Osteoblast (primary cell): ENCODE measurements at regions not wholly inside any gene's neighbourhood (a gene's known extent, or its start where the extent isn't known, plus 50 kb on each side); places are given as distances from the start of the nearest gene placed in this dataset.

Source experiments
- DNase-seq: peaks from one replicate; pipeline ENCODE4 v3.0.0; 2011; ENCODE audit warnings: low spot score, mixed read lengths; ENCODE audit not compliant: insufficient read length; ENCODE audit errors: missing footprints
- H2AFZ ChIP-seq: 2 replicates; pipeline ENCODE4 v1.6.0; 2011; ENCODE audit warnings: mild to moderate bottlenecking, low read length
- H3K27ac ChIP-seq: 2 replicates; pipeline ENCODE4 v1.5.1; 2011; ENCODE audit warnings: mild to moderate bottlenecking, low read depth, low read length, moderate library complexity
- H3K27me3 ChIP-seq: 2 replicates; pipeline ENCODE4 v1.6.0; 2012; ENCODE audit warnings: mild to moderate bottlenecking, control low read depth, inconsistent platforms, low read length, moderate library complexity; ENCODE audit not compliant: insufficient read depth
- H3K36me3 ChIP-seq: 2 replicates; pipeline ENCODE4 v1.5.1; 2011; ENCODE audit warnings: mild to moderate bottlenecking, low read length, control low read depth, moderate library complexity; ENCODE audit not compliant: insufficient read depth
- H3K4me1 ChIP-seq: 2 replicates; pipeline ENCODE4 v1.5.1; 2011; ENCODE audit warnings: mild to moderate bottlenecking, low read length, control low read depth, moderate library complexity; ENCODE audit not compliant: insufficient read depth
- H3K4me2 ChIP-seq: 2 replicates; pipeline ENCODE4 v1.6.0; 2011; ENCODE audit warnings: mild to moderate bottlenecking, low read length; ENCODE audit not compliant: insufficient read depth
- H3K4me3 ChIP-seq: fragments of 200-600 bp; sonication (generic); 3 replicates; pipeline ENCODE4 v1.5.1; 2012; ENCODE audit warnings: mild to moderate bottlenecking, low read length, inconsistent platforms; ENCODE audit not compliant: insufficient read depth
- H3K79me2 ChIP-seq: 2 replicates; pipeline ENCODE4 v1.6.0; 2012; ENCODE audit warnings: mild to moderate bottlenecking, low read length, control low read depth, inconsistent platforms; ENCODE audit not compliant: insufficient read depth
- H3K9me3 ChIP-seq: 2 replicates; pipeline ENCODE4 v1.5.1; 2011; ENCODE audit warnings: low read depth, low read length, control low read depth
- H4K20me1 ChIP-seq: 2 replicates; pipeline ENCODE4 v1.6.0; 2012; ENCODE audit warnings: mild to moderate bottlenecking, low read length, control low read depth; ENCODE audit not compliant: insufficient read depth
- TF ChIP-seq, protein P1 (sequence below): IDR thresholded peaks from 2 replicates; pipeline ENCODE4 v1.5.1; 2011; ENCODE audit warnings: mild to moderate bottlenecking, low read depth, low read length, moderate library complexity; ENCODE audit errors: extremely low read depth

DNA sequence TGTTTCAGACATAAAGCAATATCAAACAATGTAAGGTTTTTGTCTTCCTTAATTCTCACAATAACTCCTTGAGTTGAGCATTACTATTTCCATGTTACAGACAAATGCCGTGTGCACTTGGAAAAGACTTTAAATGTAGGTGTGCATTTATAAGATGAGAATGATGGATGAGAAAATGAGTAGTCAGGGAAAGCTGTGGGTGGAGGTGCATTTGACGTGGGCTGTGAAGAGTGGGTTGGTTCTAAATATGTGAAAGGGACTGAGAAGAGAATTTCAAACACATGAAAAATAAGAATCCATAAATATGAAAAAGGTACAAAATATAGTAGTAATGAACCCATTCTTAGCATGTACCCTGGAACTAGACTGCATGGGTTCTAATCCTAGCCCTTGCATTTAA, 171.6 kb upstream of the PPP2R2B start:
- Histone ChIP-seq H3K36me3 (no peaks in the 10 kb centered on the region), H4K20me1 (no peaks in the 10 kb centered on the region), H3K9me3 (no peaks in the 10 kb centered on the region), H3K27me3 (no peaks in the 10 kb centered on the region), H3K4me2 (no peak overlapping the region), H3K4me3 (no peak overlapping the region), H3K79me2 (no peaks in the 10 kb centered on the region), H3K4me1 (no peaks in the 10 kb centered on the region), H2AFZ (no peak overlapping the region), H3K27ac (no peak overlapping the region)
- TF ChIP-seq, protein P1, sequence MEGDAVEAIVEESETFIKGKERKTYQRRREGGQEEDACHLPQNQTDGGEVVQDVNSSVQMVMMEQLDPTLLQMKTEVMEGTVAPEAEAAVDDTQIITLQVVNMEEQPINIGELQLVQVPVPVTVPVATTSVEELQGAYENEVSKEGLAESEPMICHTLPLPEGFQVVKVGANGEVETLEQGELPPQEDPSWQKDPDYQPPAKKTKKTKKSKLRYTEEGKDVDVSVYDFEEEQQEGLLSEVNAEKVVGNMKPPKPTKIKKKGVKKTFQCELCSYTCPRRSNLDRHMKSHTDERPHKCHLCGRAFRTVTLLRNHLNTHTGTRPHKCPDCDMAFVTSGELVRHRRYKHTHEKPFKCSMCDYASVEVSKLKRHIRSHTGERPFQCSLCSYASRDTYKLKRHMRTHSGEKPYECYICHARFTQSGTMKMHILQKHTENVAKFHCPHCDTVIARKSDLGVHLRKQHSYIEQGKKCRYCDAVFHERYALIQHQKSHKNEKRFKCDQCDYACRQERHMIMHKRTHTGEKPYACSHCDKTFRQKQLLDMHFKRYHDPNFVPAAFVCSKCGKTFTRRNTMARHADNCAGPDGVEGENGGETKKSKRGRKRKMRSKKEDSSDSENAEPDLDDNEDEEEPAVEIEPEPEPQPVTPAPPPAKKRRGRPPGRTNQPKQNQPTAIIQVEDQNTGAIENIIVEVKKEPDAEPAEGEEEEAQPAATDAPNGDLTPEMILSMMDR, result no peak
- no peak for DNase-seq

DNA sequence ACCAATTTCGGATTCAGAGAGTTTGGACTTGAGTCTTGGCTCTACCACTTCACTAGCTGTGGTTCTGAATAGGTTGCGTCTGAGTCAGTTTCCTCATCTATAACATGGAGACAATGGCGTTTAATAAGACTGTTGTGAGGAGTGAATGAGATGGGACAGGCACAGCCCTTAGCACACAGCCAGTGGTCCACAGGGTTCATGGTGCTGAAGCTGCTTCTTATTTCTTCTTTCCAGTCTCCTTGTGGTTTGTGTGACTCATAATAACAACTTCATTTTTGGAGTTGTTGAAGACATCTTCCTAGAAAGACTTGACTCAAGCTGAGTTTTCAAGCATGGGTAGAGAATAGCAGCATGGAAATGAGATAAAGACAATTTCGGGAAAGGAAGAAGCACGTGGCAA, 172.6 kb upstream of the PPP2R2B start:
- Histone ChIP-seq H3K4me3 (no peak overlapping the region), H4K20me1 (no peaks in the 10 kb centered on the region), H3K27me3 (no peaks in the 10 kb centered on the region), H3K79me2 (no peaks in the 10 kb centered on the region), H3K4me2 (no peak overlapping the region), H3K9me3 (no peaks in the 10 kb centered on the region), H3K4me1 (no peaks in the 10 kb centered on the region), H3K27ac (no peak overlapping the region), H2AFZ (no peak overlapping the region), H3K36me3 (no peaks in the 10 kb centered on the region)
- no peak for DNase-seq
- TF ChIP-seq, protein P1, result no peak

DNA sequence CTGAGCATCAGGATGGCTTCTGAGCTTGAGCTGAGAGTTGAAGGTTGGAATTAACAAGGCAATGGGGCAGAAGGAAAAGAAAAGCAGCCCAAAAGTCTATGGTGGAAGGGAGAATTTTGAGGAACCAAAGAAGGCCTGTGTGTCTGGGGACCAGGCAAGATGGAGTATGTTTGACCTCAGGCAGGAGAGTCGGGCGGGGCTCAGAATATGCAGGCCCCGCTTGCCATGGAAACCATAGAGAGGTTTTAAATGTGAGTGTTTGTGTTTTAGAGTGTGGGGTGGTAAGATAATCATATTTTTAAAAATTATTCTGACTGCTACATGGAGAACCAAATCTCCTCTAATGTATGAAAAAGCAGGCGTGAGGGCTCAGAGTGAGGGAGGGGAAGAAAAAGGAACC, 174.0 kb upstream of the PPP2R2B start:
- Histone ChIP-seq H3K27ac (no peak overlapping the region), H3K4me1 (no peaks in the 10 kb centered on the region), H2AFZ (no peak overlapping the region), H3K27me3 (no peaks in the 10 kb centered on the region), H3K9me3 (no peaks in the 10 kb centered on the region), H3K36me3 (no peaks in the 10 kb centered on the region), H4K20me1 (no peaks in the 10 kb centered on the region), H3K4me3 (no peak overlapping the region), H3K4me2 (no peak overlapping the region), H3K79me2 (no peaks in the 10 kb centered on the region)
- TF ChIP-seq, protein P1, result no peak
- no peak for DNase-seq

DNA sequence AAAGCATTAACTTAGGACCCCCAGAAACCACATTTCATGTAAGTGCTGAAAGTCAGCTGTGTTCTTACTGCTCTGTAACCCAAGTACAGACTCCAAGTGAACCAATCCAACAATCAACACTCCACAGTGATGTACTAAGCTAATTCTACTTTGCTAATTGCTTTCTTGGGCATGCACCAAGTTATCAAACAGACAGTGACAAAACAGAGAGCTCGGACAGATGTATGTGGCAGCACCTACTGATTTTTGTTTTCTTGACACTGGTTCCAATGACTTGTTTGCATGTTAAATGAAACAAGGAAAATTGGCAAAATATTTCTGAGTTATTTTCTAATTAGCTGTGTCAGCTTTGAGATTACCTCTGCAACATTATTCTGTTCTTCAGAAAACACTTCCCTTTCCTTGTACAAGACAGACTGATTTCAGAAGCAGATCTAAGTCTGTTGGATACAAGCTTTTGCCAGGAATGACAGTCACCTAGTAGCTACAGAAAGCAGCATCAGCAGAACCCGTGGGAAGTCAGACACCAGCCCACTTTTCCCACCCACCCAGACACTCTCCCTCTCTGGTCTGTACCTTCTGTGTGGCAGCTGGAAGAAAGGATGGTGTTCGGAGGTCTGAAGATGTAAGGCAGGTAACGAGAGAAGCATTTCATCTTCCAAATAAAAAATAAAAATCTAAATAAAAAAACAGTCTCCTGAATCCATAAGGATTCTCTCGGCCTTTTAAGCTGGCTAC, 176.7 kb upstream of the PPP2R2B start:
- no peaks in the 10 kb centered on the region for H3K79me2 ChIP-seq
- H3K4me3 ChIP-seq, result no peak overlapping the region
- TF ChIP-seq, protein P1, result no peak
- no peak overlapping the region for H2AFZ ChIP-seq
- no peaks in the 10 kb centered on the region for H3K9me3 ChIP-seq
- H3K27me3 ChIP-seq, result no peaks in the 10 kb centered on the region
- H3K4me1 ChIP-seq, result no peaks in the 10 kb centered on the region
- H4K20me1 ChIP-seq, result no peaks in the 10 kb centered on the region
- DNase-seq, result no peak
- no peak overlapping the region for H3K27ac ChIP-seq
- H3K4me2 ChIP-seq, result no peak overlapping the region
- H3K36me3 ChIP-seq, result no peaks in the 10 kb centered on the region
